ENCODE measurements at regions not wholly inside any gene's neighbourhood (a gene's known extent, or its start where the extent isn't known, plus 50 kb on each side); places are given as distances from the start of the nearest gene placed in this dataset.

DNA sequence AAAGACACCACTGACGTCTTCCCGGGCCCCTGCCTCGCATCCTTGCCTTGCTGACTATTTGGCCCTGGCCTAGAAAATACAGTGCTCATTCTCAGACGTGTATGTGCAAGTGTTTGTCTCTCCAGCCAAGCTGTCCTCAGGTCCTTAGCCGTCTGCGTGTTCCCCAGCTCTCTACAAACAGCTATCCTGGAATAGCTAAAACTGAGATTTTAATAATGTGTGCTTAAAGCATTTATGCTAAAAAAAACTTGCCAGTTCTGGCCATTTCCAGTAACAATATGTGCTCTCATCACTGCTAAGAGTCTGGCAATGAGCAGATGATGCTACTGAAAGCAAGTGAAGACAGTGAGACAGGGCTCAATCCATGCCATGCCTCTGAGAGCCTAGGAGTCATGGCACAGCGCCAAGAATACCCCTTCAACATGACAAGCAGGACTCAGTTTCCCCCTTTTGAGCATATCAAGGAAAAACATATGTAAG, 55.7 kb downstream of the IRF2BP2 start:
- no peak for DNase-seq

- no peak for DNase-seq
Observed at GRCh38 chr1:234553240-234554188, 56.5 kb downstream of the IRF2BP2 start.

DNA sequence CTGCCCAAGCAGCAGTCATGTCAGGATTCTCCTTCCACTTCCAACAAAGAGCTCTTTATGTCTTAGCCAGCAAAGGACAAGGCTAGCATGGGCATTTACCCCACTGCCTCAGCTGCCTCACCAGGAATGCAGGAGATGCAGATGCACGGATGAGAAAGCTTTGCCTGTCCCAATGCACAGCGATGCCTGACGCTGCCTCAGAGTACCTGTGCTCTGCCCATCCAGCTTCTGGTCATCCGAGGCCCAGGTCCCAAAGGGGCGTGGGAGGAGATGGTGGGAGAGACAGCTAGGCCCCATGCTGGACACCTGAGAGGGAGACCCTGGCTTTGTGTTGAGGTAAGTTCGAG, 59.0 kb downstream of the IRF2BP2 start:
- DNase-seq = no peak

DNA sequence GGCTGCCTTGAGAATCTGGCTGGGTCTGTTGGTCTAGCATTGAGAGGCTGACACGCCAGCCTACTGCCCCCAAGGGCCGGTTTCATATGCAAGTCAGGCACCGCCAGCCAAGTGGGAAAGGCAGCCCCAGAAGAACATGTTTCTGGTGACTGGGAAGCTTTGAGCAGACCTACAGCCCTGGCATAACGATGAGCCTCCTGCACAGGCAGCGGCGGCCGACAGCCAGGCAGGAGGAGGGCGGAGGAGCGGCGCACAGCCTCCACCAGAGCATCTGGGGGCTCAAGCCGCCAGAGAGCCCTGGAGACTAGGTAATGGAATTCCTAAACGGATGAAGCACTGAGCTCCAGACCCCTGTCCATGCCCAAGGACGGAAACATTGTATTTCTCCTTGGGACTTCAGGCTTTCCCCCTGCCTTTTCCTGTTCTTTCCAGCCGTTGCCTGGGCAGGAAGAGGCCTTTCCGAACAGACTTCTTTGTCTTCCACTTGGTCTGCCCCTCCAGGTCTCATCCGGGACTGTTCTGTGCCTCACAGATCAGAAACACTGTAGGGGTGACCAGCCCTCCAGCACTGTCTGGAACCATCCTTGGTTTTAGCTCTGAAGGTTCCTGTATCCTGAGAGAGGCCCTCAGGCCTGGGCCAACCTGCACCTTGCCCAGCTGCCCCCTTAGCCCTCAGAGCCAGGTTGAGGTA, 59.5 kb downstream of the IRF2BP2 start:
- no peak for DNase-seq

GRCh38 chr1:234549447-234550021, 60.4 kb downstream of the IRF2BP2 start:
- DNase-seq = no peak

DNA sequence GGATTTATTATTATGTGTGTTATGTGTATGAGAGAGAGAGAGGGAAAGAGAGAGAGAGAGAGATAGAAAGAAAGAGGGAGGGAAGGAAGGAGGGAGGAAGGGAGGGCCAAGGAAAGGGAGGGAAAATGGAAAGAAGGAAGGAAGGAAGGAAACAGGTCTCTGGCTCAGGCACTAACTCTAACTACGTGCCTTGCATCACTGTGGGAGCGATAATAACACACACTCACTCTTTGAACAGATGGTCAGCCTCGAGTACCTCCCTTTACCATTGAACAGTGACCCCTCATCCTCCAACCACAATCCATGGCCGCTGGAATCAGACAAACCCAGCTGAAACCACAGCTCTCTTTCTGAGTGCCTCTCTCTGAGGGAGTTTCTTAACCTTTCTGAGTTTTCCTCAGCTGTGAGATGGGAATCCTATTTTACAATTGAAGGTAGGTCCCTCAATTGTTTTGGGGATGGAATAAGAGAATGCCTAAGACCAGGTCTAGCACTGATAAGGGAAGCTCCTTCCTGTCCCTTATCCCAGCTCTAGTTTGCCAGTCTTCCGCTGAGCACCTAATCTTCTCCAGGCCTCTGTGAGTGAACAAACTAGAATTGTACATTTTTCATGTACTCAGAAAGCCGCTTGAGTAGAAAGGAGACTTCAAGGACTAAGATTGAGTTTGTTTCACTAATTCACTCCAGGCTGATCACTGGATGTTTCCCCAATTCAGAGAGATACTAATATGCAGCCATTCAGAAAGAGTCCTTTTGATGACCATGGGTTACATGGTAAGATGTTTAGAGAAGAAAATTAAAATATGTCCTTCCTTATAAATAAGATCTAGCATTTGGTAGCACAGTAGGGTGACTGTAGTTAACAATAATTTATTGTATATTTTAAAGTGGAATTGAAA, 62.8 kb downstream of the IRF2BP2 start:
- DNase-seq = no peak

GRCh38 chr1:234546387-234546704, 63.6 kb downstream of the IRF2BP2 start:
- no peak for DNase-seq

DNA sequence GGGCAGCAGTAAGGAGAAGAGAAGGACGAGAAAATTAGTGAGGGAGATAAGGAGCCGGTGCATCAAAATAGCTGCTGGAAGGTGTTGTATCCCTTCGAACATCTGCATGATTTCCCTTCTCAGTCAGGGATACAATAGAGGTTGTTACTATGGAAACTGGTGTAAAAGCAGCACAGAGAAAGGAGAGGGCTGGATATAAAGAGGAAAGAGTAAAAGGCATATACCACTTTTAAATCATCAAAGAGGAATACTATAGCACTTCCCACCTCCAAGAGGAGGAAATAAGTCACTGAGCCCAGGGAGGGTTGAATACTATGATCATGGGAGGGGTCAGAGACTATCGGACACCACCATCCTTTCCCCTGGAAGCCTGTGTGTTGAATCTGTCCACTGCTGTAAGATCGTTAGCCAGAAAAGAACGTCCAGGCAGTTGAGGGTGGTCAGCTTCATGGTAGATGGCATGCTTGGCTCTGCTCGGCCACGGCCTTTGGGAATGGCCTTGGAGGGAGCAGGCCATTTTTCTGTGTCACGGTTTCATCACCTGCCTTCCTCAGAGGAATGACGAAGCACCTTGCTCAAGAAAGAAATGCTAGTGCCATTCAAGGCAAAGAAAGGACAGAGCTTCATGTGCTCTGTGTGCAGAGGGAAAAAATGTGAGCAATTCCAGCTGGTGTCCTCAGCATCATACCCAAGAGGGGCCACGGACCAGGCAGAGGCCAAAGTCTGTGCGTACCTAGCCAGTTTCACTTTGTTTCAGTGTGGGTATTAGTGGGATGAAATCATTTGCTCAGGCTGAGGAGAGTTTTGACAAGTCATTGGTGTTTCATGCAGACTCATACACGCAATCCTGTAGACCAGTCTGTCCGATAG, 64.2 kb downstream of the IRF2BP2 start:
- DNase-seq = no peak

GRCh38 chr1:234544087-234544579, 65.2 kb upstream of the TARBP1 start:
- peak; percentile 86 for DNase-seq

DNA sequence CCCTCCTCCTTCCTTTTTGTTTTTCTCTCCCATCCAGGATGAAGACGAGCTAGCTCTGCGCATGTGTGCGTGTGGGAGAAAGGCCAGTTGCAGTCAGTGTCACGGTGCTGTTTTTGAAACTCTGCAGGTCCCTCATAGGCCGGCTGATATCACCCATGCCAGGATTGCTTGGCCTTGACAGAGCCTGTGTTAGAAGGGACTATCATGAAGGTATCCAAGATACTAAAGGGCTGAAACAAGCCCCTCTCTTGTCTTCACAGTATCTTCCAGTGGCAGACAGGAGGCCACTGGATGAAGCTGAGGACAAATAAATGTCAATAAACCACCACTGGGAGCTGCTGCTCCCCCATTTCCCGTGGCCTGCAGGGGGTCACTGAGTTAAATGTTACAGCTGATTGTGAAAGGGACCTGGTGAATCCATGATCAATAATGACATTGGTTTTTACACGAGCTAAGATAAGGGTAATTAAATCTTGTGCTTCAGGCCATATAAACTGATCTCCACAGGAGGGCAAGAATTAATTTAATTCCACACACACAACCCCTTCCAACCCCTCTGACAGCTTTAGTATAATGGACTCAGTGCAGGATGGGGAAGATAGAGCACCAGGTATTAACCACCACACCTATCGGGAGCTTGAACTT, 64.6 kb upstream of the TARBP1 start:
- no peak for DNase-seq

DNA sequence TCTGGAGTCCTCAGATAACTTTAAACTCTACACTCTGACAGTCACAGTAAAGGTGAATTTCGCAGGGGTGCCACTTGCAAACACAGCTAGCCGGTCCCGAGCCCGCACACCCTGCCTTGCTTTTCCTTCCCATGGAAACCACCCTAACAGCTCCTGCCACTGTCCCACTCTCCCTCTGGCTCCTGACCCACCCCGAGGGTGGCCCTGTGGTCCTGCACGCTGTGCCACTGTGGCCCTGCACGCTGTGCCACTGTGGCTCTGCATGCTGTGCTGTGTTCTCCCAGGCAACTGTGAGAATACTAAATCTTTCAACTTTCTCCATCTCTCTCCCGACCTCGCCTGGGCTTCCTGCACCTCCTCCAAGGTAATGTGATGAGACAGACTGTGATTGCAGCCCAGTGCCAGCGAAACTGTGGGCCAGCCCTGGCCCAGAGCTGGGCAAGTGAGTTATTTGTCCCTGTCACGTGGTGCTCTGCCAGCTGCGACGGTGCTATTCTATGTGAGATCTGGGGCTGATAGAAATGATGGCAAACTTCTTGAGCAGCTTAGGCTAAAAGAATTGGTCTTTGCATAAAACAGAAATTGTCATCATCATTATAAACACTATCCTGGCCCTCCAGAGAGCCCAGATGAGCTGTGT, 63.4 kb upstream of the TARBP1 start:
- no peak for DNase-seq

- DNase-seq = no peak
Observed at GRCh38 chr1:234541286-234541975, 62.5 kb upstream of the TARBP1 start.

- DNase-seq = no peak
Observed at GRCh38 chr1:234540404-234540762, 61.4 kb upstream of the TARBP1 start.

DNA sequence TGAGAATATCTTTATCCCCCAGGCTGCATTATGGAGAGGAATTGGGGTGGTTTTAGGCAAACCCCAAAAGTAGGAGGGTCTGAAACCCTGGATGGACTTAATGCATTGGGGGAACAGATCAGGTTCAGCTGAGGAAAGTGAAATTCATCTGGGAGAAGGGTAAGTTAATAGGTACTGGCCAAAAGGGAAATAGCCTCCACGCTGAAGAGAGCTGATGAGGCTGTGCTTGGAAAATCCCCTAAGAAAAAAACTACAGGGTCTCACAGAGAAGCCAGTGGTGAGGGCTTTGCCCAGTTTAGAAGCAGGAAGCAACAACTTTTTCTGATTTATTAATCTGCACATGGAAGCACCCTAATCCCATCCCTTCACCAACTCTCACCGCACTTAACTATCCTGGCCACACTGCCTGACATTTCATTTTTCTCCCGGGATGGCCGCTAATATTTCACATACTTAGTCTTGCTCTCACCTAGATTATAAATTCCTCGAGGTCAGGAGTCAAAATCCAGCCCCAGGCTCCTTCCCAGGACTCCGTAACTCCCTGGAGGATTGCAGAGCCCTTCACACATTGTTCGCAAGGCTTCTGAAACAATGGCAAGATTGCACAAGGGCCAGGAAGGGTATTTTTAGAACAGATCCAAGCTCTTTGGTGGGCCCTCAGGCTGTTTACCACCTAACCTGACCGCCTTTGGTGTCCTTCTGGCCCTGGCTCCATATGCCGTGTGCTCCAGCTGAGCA, 60.9 kb upstream of the TARBP1 start:
- DNase-seq = no peak

GRCh38 chr1:234538930-234539649, 60.1 kb upstream of the TARBP1 start:
- DNase-seq = no peak

- DNase-seq = no peak
Observed at GRCh38 chr1:234538062-234538731, 59.2 kb upstream of the TARBP1 start.

GRCh38 chr1:234537236-234537635, 58.3 kb upstream of the TARBP1 start:
- no peak for DNase-seq

DNA sequence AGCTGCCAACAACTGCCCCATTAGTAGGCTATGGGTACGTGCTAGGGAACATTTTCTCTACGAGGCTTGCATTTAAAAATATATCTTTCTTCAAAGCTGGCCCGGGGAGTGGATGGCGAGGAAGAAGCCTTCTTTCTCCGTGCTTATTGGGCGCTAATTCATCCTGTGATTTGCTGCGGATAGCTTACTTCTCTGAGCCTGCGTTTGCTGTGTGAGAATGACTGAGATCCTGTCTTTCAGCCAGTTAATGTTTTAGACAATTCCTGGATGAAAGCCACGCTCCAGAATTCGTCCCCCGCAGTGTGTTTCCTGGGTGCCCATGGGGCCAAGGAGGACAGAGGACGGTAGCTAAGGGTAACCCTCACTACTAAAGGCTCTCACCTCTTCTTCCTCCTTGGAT, 57.8 kb upstream of the TARBP1 start:
- DNase-seq = no peak

Data from NCI-H1105 treated with DMSO at 0.1 percent for 48 hours (cell line).